GM21381 (cell line): ENCODE measurements at regions not wholly inside any gene's neighbourhood (a gene's known extent, or its start where the extent isn't known, plus 50 kb on each side); places are given as distances from the start of the nearest gene placed in this dataset.
"Not testable (repeated sequence)": the region's sequence is repeated elsewhere in the genome, so short reads cannot be mapped to it uniquely, and the experiment has no call there.

Experiments
- ATAC-seq: cut with Tn5 transposase; IDR thresholded peaks from one replicate; pipeline ENCODE4 v1.9.1; 2021; ENCODE audit warnings: mild to moderate bottlenecking, moderate library complexity; ENCODE audit not compliant: unreplicated experiment

- ATAC-seq: no peak
These were observed 131.6 kb upstream of the ID4 start for GRCh38 chr6:19705606-19706005.

GRCh38 chr6:19712012-19712688, 125.0 kb upstream of the ID4 start:
- no peak for ATAC-seq

GRCh38 chr6:19712998-19713397, 124.2 kb upstream of the ID4 start:
- no peak for ATAC-seq

GRCh38 chr6:19713411-19713810, 123.8 kb upstream of the ID4 start:
- no peak for ATAC-seq

GRCh38 chr6:19713984-19714383, 123.2 kb upstream of the ID4 start:
- ATAC-seq: no peak

GRCh38 chr6:19714434-19715166, 122.6 kb upstream of the ID4 start:
- ATAC-seq: no peak

- no peak for ATAC-seq
These were observed 122.0 kb upstream of the ID4 start for GRCh38 chr6:19715167-19715551.

- no peak for ATAC-seq
These were observed 117.5 kb upstream of the ID4 start for GRCh38 chr6:19719691-19720128.

GRCh38 chr6:19721766-19722377, 115.3 kb upstream of the ID4 start:
- ATAC-seq: no peak

GRCh38 chr6:19722999-19723398, 114.2 kb upstream of the ID4 start:
- ATAC-seq: no peak

GRCh38 chr6:19723545-19723944, 113.6 kb upstream of the ID4 start:
- ATAC-seq: no peak

- ATAC-seq: not testable (repeated sequence)
These were observed 111.7 kb upstream of the ID4 start for GRCh38 chr6:19725436-19725835.

- no peak for ATAC-seq
These were observed 105.9 kb upstream of the ID4 start for GRCh38 chr6:19731282-19731681.

- no peak for ATAC-seq
These were observed 103.1 kb upstream of the ID4 start for GRCh38 chr6:19734061-19734460.

GRCh38 chr6:19734519-19734918, 102.7 kb upstream of the ID4 start:
- no peak for ATAC-seq

GRCh38 chr6:19736066-19736465, 101.1 kb upstream of the ID4 start:
- no peak for ATAC-seq

GRCh38 chr6:19738010-19738409, 99.2 kb upstream of the ID4 start:
- no peak for ATAC-seq

- no peak for ATAC-seq
These were observed 87.4 kb upstream of the ID4 start for GRCh38 chr6:19749722-19750121.

GRCh38 chr6:19752746-19753145, 84.4 kb upstream of the ID4 start:
- no peak for ATAC-seq

- no peak for ATAC-seq
These were observed 83.3 kb upstream of the ID4 start for GRCh38 chr6:19753826-19754225.

GRCh38 chr6:19754686-19755085, 82.5 kb upstream of the ID4 start:
- ATAC-seq: no peak

- no peak for ATAC-seq
These were observed 82.0 kb upstream of the ID4 start for GRCh38 chr6:19755181-19755580.
